Esophagus squamous epithelium (tissue), 5 donors: ENCODE measurements at regions not wholly inside any gene's neighbourhood (a gene's known extent, or its start where the extent isn't known, plus 50 kb on each side); places are given as distances from the start of the nearest gene placed in this dataset.

Experiments used
- DNase-seq: peaks from one replicate; lab custom pipeline; 2025; lab: John Stamatoyannopoulos, UW
- H3K27ac ChIP-seq, 4 donors: fragments of 200-600 bp; sonication (generic); one replicate each; pipeline ENCODE4 v1.5.1; 2016 to 2019; ENCODE audit warnings: mild to moderate bottlenecking in 1 of 4
- H3K27me3 ChIP-seq, 4 donors: fragments of 200-600 bp; sonication (generic); 1 replicate in 3 of 4; 2 replicates in 1 of 4; pipeline versions ENCODE4 v1.5.1 to v1.6.0; 2017 to 2021; ENCODE audit warnings: antibody characterized with exemption in 1 of 4
- H3K36me3 ChIP-seq, 3 donors: fragments of 200-600 bp; sonication (generic); one replicate each; pipeline ENCODE4 v1.5.1; 2016 to 2019
- H3K4me1 ChIP-seq, 3 donors: fragments of 200-600 bp; sonication (generic); one replicate each; pipeline ENCODE4 v1.5.1; 2017 to 2019
- H3K4me3 ChIP-seq, 4 donors: fragments of 200-600 bp; sonication (generic); 1 replicate in 3 of 4; 2 replicates in 1 of 4; pipeline ENCODE4 v1.5.1; 2016 to 2019; ENCODE audit warnings: mild to moderate bottlenecking in 2 of 4, moderate library complexity in 1 of 4
- H3K9me3 ChIP-seq, 3 donors: fragments of 200-600 bp; sonication (generic); one replicate each; pipeline ENCODE4 v1.5.1; 2016 to 2019
- CTCF ChIP-seq, 6 experiments: fragments of 450-650 bp in 4 of 6; fragments of 200-600 bp in 2 of 6; sonication (generic) in 2 of 6; IDR thresholded peaks; one replicate each; pipeline ENCODE4 v1.5.1; 2016 to 2019; ENCODE audit warnings: antibody characterized with exemption in 6 of 6, mild to moderate bottlenecking in 4 of 6, moderate library complexity in 4 of 6
- POLR2A ChIP-seq, 4 donors: fragments of 450-650 bp; IDR thresholded peaks; one replicate each; pipeline ENCODE4 v1.6.1; 2017; ENCODE audit warnings: antibody characterized with exemption in 4 of 4, mild to moderate bottlenecking in 4 of 4, moderate library complexity in 3 of 4
- WGBS, 2 donors: methylation state at CpG; one replicate each; pipeline ENCODE4 v1.1.5; 2018; 5-methylcytosine and 5-hydroxymethylcytosine counted together
- intact Hi-C: fragments of 100-400 bp; cut with DNase I; formaldehyde crosslinking; loops from one replicate; pipeline ENCODE4 v1.15.0; 2022
- donor health status: DM: yes; HTN: yes; CAD: no.

- H3K27me3 ChIP-seq: peaks cover 0 to 18% (median 0%) of the 10 kb centered on the region in 4 donors
- TF ChIP-seq POLR2A (IDR thresholded peaks at IDR 0.05): no peak
- TF ChIP-seq CTCF (IDR thresholded peaks at IDR 0.05): no peak
- intact Hi-C loops: no loop called here
- no peaks in the 10 kb centered on the region for H3K36me3 ChIP-seq
- H3K27ac ChIP-seq: no peak overlapping the region
- H3K4me3 ChIP-seq: no peak overlapping the region
- H3K4me1 ChIP-seq: peaks cover 0 to 4% (median 0%) of the 10 kb centered on the region in 3 donors
- WGBS, 2 donors: 89% methylated on average over 18 to 23 of the region's 23 CpGs
- DNase-seq: no peak
- H3K9me3 ChIP-seq: peaks cover 0 to 17% (median 0%) of the 10 kb centered on the region in 3 donors
Observed at GRCh38 chr2:239768031-239768790, 256.9 kb downstream of the NDUFA10 start.

- H3K27ac ChIP-seq: no peak overlapping the region
- H3K9me3 ChIP-seq: peaks cover 0 to 12% (median 0%) of the 10 kb centered on the region in 3 donors
- no peak for DNase-seq
- H3K27me3 ChIP-seq: peaks cover 0 to 19% (median 0%) of the 10 kb centered on the region in 4 donors
- H3K4me1 ChIP-seq: peaks cover 0 to 6% (median 0%) of the 10 kb centered on the region in 3 donors
- TF ChIP-seq POLR2A (IDR thresholded peaks at IDR 0.05): no peak
- TF ChIP-seq CTCF (IDR thresholded peaks at IDR 0.05): no peak
- H3K36me3 ChIP-seq: no peaks in the 10 kb centered on the region
- intact Hi-C loops: no loop called here
- H3K4me3 ChIP-seq: no peak overlapping the region
- 61 to 70% methylated on average over 8 of the region's 26 CpGs for WGBS, 2 donors
Observed at GRCh38 chr2:239767021-239767905, 257.9 kb downstream of the NDUFA10 start.

GRCh38 chr2:239765911-239766310 is 259.2 kb downstream of the NDUFA10 start:
- intact Hi-C loops: no loop called here
- TF ChIP-seq POLR2A (IDR thresholded peaks at IDR 0.05) (no peak), CTCF (IDR thresholded peaks at IDR 0.05) (no peak)
- 81 to 84% methylated on average over 5 to 7 of the region's 12 CpGs for WGBS, 2 donors

GRCh38 chr2:239765076-239765845 is 259.9 kb downstream of the NDUFA10 start:
- Histone ChIP-seq H3K36me3 (no peaks in the 10 kb centered on the region), H3K9me3 (peaks cover 0 to 10% (median 0%) of the 10 kb centered on the region in 3 donors), H3K27me3 (peaks cover 0 to 25% (median 0%) of the 10 kb centered on the region in 4 donors), H3K4me1 (peaks cover 0 to 6% (median 0%) of the 10 kb centered on the region in 3 donors), H3K27ac (no peak overlapping the region), H3K4me3 (no peak overlapping the region)
- no peak for DNase-seq
- WGBS, 2 donors: 76 to 78% methylated on average over 7 to 11 of the region's 17 CpGs
- TF ChIP-seq CTCF (IDR thresholded peaks at IDR 0.05) (no peak), POLR2A (IDR thresholded peaks at IDR 0.05) (no peak)
- intact Hi-C loops: no loop called here

More at GRCh38 chr2:239765911-239766310, 259.2 kb downstream of the NDUFA10 start:
- H3K27me3 ChIP-seq: peaks cover 0 to 25% (median 0%) of the 10 kb centered on the region in 4 donors
- H3K27ac ChIP-seq: no peak overlapping the region
- no peak for DNase-seq
- no peaks in the 10 kb centered on the region for H3K36me3 ChIP-seq
- no peak overlapping the region for H3K4me3 ChIP-seq
- H3K9me3 ChIP-seq: peaks cover 0 to 3% (median 0%) of the 10 kb centered on the region in 3 donors
- H3K4me1 ChIP-seq: peaks cover 0 to 6% (median 0%) of the 10 kb centered on the region in 3 donors
